ENCODE measurements at regions not wholly inside any gene's neighbourhood (a gene's known extent, or its start where the extent isn't known, plus 50 kb on each side); places are given as distances from the start of the nearest gene placed in this dataset.

DNA sequence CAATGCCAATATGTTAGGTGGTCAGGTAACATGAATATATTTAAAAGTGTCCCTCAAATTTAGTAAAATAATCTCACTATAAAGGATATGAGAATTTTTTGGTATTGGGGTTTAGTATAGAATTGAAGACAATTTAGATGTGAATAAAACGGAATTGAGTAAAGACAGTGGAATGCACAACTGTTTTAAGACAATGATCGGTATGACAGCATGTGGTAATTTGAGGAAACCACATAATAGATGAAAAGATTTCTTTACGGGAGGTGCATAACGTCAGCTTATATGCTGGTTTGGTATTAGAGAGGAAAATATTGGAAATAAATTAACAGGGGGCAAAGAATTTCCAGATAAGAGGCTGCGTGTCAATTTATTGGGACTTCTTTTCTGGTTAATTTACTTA is 1043.2 kb downstream of the CDH18 start:
- H3K36me3 Mint-ChIP-seq (ENCODE audit: insufficient read depth in 2 of 2), result no peaks in the 10 kb centered on the region
- H3K4me1 Mint-ChIP-seq (ENCODE audit: low read depth), result no peaks in the 10 kb centered on the region
- H3K9me3 Mint-ChIP-seq, result peaks cover 2 to 4% of the 10 kb centered on the region in 2 donors
- H3K27ac Mint-ChIP-seq, result no peak overlapping the region
- ATAC-seq (replicated peaks in 1 of 2) (no peak), DNase-seq (no peak)
- H3K4me3 Mint-ChIP-seq, result no peak overlapping the region
- H3K27me3 Mint-ChIP-seq (ENCODE audit: low read depth), result no peaks in the 10 kb centered on the region

DNA sequence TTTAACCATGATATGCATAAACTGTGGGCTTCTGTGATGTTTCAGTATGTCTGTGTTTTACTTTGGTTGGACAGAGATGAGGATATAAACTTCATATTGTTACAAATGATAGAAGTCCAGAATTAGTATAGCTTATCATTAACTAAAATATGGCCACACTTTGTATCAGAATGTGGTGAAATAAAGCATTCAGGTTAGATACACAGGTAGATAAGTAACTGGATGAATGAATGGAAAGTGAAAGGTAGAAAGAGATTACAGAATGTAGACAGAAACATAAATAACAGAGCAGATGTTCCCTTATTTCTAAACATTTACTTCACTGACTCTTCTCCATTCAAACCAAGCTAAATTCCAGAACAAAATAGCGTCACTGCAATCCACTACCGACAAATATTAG is 1033.8 kb downstream of the CDH18 start:
- Mint-ChIP-seq H3K4me3 (no peak overlapping the region), H3K27me3 (ENCODE audit: low read depth) (no peaks in the 10 kb centered on the region), H3K36me3 (ENCODE audit: insufficient read depth in 2 of 2) (no peaks in the 10 kb centered on the region), H3K4me1 (ENCODE audit: low read depth) (no peaks in the 10 kb centered on the region), H3K27ac (no peak overlapping the region), H3K9me3 (peaks cover 3 to 7% of the 10 kb centered on the region in 2 donors)
- DNase-seq, result no peak
- ATAC-seq (replicated peaks in 1 of 2), result no peak

DNA sequence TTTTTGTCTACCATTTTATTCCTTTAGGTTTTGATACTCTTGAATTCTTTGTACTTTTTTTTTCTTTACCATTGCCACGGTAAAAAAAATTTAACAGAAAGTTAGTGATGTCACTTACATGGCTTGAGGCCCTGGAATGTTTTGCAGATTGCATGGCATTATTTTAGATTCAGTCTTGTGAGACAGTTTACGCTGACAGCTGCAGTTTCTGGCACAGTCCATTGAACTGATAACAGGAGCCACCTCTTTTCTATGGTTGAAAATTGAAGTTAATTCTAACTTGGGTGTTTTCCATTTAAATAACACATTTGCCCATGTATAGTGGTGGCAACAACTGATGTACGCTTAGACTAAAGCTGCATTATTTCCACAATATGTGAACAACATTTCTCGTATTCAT is 1028.5 kb downstream of the CDH18 start:
- no peak for DNase-seq
- no peak overlapping the region for H3K4me3 Mint-ChIP-seq

DNA sequence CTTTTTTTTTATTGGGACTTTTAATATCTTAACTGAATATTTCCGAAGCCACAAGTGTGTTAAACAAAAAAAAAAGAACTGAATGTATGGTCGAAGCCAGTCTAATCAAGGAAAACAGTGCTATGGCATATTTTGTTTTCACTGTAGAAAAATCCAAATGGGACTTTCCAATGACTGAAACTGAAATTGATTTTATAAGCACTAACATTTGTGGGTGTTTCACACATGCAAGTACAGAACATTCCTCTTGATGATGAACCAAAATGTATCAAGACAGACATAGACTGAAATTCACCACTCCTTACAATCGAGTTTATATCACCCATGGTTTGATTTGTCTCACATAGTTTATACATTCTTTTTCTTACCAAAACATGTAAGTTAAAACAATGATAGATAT is 1026.8 kb downstream of the CDH18 start:
- Mint-ChIP-seq H3K36me3 (ENCODE audit: insufficient read depth in 2 of 2) (no peaks in the 10 kb centered on the region), H3K27me3 (ENCODE audit: low read depth) (no peaks in the 10 kb centered on the region), H3K9me3 (peaks cover 3 to 4% of the 10 kb centered on the region in 2 donors), H3K27ac (no peak overlapping the region), H3K4me3 (no peak overlapping the region), H3K4me1 (ENCODE audit: low read depth) (no peaks in the 10 kb centered on the region)
- DNase-seq (no peak), ATAC-seq (replicated peaks in 1 of 2) (no peak)

More for the DNA sequence above, 1028.5 kb downstream of the CDH18 start:
- ATAC-seq (replicated peaks in 1 of 2), result no peak
- Mint-ChIP-seq H3K27ac (no peak overlapping the region), H3K27me3 (ENCODE audit: low read depth) (no peaks in the 10 kb centered on the region), H3K4me1 (ENCODE audit: low read depth) (no peaks in the 10 kb centered on the region), H3K9me3 (peaks cover 0 to 4% of the 10 kb centered on the region in 2 donors), H3K36me3 (ENCODE audit: insufficient read depth in 2 of 2) (no peaks in the 10 kb centered on the region)

DNA sequence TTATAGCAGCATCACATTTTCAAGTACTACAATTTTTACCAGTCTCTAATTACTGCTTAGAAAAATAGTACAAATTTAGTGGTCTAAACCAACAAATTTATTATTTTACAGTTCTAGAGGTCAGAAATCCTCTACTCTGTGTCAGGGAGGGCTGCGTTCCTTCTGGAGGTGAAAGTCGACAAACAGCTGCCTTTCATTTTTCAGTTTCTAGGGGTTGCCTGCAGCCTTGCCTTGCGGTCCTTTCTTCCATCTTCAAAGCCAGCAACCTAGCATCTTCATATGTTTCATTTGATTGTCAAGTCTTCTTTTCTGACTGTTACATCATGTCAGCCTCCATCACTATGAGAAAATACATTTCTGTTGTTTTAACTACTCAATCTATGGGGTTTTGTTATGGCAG is 1022.1 kb downstream of the CDH18 start:
- DNase-seq (no peak), ATAC-seq (replicated peaks in 1 of 2) (no peak)
- Mint-ChIP-seq H3K27ac (no peak overlapping the region), H3K4me3 (no peak overlapping the region), H3K27me3 (ENCODE audit: low read depth) (no peaks in the 10 kb centered on the region), H3K36me3 (ENCODE audit: insufficient read depth in 2 of 2) (no peaks in the 10 kb centered on the region), H3K4me1 (ENCODE audit: low read depth) (no peaks in the 10 kb centered on the region), H3K9me3 (peaks cover 1 to 4% of the 10 kb centered on the region in 2 donors)

DNA sequence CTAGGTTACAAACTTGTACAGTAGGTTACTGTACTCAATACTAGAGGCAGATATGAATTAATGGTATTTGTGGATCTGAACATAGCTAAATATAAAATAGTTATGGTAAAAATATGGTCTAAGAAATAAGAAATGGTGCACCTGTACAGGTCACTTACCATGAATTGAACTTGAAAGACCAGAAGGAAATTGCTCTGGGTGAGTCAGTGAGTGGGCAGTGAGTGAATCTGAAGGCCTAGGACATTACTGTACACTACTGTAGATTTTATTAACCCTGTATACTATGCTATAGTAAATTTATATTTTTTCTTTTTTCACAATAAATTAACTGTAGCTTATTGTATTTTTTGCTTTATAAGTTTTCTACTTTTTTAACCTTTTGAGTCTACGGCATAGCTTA is 1020.4 kb downstream of the CDH18 start:
- no peak overlapping the region for H3K4me3 Mint-ChIP-seq
- H3K9me3 Mint-ChIP-seq, result peaks cover 1 to 4% of the 10 kb centered on the region in 2 donors
- H3K36me3 Mint-ChIP-seq (ENCODE audit: insufficient read depth in 2 of 2), result no peaks in the 10 kb centered on the region
- ATAC-seq (replicated peaks in 1 of 2) (no peak), DNase-seq (no peak)
- no peaks in the 10 kb centered on the region for H3K4me1 Mint-ChIP-seq (ENCODE audit: low read depth)
- no peaks in the 10 kb centered on the region for H3K27me3 Mint-ChIP-seq (ENCODE audit: low read depth)
- no peak overlapping the region for H3K27ac Mint-ChIP-seq

DNA sequence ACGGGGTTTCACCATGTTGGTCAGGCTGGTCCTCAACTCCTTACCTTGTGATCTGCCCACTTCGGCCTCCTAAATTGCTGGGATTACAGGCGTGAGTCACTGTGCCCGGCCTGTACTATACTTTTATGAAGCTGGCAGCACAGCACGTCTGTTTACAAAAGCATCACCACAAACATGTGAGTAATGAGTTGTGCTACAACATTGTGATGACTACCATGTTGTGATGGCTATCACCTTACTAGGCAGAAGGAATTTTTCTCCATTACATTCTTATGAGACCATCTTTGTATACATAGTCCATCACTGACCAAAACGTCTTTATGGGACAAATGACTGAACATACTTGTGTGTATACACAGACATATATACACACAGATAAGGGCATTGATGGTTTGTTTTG is 1019.0 kb downstream of the CDH18 start:
- Mint-ChIP-seq H3K4me1 (ENCODE audit: low read depth) (no peaks in the 10 kb centered on the region), H3K27me3 (ENCODE audit: low read depth) (no peaks in the 10 kb centered on the region), H3K27ac (no peak overlapping the region), H3K4me3 (no peak overlapping the region), H3K9me3 (peaks cover 0 to 4% of the 10 kb centered on the region in 2 donors), H3K36me3 (ENCODE audit: insufficient read depth in 2 of 2) (no peaks in the 10 kb centered on the region)
- DNase-seq, result no peak
- no peak for ATAC-seq (replicated peaks in 1 of 2)

DNA sequence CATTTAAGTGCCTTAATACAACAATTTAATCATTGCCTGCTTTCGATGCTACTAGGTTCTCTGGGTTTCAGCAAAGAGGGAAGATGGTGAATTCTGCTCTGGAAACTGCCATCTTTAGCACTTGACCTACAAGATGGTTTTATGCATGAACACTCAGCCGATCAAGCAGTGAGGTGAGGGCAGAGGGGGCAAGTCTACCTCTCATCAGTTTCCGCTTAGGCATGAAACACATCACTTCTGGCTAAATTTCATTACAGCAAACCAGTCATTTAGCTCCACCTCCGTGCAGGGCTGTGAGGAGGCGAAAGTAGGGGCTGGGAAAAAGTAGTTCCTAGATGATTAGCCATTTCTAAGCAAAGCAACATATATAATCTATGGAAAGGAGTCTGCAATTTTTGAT is 1018.0 kb downstream of the CDH18 start:
- no peaks in the 10 kb centered on the region for H3K36me3 Mint-ChIP-seq (ENCODE audit: insufficient read depth in 2 of 2)
- no peak overlapping the region for H3K4me3 Mint-ChIP-seq
- no peaks in the 10 kb centered on the region for H3K4me1 Mint-ChIP-seq (ENCODE audit: low read depth)
- DNase-seq (no peak), ATAC-seq (replicated peaks in 1 of 2) (no peak)
- H3K9me3 Mint-ChIP-seq, result peaks cover 0 to 4% of the 10 kb centered on the region in 2 donors
- H3K27ac Mint-ChIP-seq, result no peak overlapping the region
- no peaks in the 10 kb centered on the region for H3K27me3 Mint-ChIP-seq (ENCODE audit: low read depth)

DNA sequence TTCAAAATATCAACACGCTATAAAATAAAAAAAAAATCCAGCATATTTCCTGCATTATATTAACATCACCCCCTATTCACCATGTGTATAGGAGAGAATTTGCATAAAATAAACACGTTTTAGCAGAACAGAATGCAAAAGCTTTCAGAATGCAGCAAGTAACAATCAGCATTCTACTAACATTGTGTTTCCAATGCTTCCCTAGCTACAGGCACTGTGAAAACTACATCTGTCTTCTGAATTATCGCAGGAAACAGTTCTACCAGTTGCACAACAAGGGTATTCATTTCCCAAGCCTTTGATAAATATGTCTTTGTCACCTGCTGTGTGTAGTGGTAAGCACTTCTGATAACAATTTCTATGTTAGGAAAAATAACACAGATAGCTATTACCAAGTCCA is 1015.8 kb downstream of the CDH18 start:
- ATAC-seq (replicated peaks in 1 of 2), result no peak
- Mint-ChIP-seq H3K27ac (no peak overlapping the region), H3K36me3 (ENCODE audit: insufficient read depth in 2 of 2) (no peaks in the 10 kb centered on the region), H3K27me3 (ENCODE audit: low read depth) (no peaks in the 10 kb centered on the region), H3K9me3 (no peaks in the 10 kb centered on the region), H3K4me1 (ENCODE audit: low read depth) (no peaks in the 10 kb centered on the region), H3K4me3 (no peak overlapping the region)
- DNase-seq, result no peak

DNA sequence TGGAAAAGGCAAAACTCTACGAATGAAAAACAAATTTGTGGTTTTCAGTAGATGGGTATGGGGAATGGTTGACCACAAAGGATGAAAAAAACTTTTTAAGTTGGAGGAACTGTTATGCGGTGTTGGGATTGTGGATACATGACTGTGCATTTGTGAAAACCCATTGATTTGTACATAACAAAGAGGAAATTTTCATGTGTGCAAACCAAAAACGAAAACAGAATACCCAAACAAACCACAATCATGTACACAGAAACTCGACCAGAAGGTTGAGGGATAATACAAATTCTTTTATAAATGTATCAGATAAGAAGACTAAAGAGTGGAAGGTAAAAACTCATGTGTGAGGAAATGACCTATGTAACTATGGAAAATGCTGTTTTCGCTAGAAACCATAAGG is 1012.4 kb downstream of the CDH18 start:
- Mint-ChIP-seq H3K4me1 (ENCODE audit: low read depth) (no peaks in the 10 kb centered on the region), H3K36me3 (ENCODE audit: insufficient read depth in 2 of 2) (no peaks in the 10 kb centered on the region), H3K27ac (no peak overlapping the region), H3K9me3 (peaks cover 0 to 3% of the 10 kb centered on the region in 2 donors), H3K27me3 (ENCODE audit: low read depth) (no peaks in the 10 kb centered on the region), H3K4me3 (no peak overlapping the region)
- ATAC-seq (replicated peaks in 1 of 2) (no peak), DNase-seq (no peak)

DNA sequence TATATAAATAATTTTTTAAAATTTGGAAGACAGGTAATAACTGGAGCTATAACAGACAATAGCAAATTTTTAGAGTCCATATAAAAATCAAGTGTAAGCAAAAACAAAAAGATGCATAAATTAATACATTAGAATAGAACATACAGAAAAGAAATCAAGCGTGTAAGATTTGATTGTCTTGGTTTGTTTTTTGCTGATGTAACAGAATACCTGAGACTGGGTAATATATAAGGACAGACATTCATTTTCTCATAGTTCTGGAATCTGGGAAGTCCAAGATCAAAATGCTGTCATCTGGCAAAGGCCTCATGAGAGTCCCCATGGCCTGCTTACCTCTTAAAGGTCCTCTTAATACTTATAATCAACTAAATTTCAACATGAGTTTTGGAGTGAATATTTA is 1010.1 kb downstream of the CDH18 start:
- no peaks in the 10 kb centered on the region for H3K27me3 Mint-ChIP-seq (ENCODE audit: low read depth)
- H3K27ac Mint-ChIP-seq, result no peak overlapping the region
- DNase-seq (no peak), ATAC-seq (replicated peaks in 1 of 2) (no peak)
- no peak overlapping the region for H3K4me3 Mint-ChIP-seq
- H3K4me1 Mint-ChIP-seq (ENCODE audit: low read depth), result no peaks in the 10 kb centered on the region
- H3K36me3 Mint-ChIP-seq (ENCODE audit: insufficient read depth in 2 of 2), result no peaks in the 10 kb centered on the region
- H3K9me3 Mint-ChIP-seq, result peaks cover 0 to 4% of the 10 kb centered on the region in 2 donors

DNA sequence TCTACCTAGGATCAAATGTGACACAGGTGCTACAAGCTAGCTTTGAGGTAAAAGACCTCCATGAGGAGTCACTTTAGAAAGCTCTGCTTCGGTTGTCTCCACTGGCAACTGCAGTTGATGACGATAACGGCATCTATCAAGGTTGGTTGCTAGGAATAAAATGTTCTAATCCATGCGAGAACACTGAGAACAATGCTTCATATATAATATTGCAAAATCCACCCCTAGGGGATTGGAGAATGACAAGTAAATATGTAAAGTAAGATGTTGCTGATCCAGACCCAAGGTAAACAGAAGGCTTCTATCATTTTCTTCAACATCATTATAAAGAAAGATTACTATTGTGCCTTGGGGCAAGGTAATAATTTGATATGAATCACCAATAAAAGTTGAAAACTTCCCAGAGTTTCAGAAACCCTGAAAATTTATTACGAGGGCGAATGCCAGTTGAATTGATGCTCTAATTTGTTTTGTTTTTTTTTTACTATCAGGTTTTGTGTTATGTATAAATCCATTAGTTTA is 1003.4 kb downstream of the CDH18 start:
- no peak overlapping the region for H3K27ac Mint-ChIP-seq
- H3K36me3 Mint-ChIP-seq (ENCODE audit: insufficient read depth in 2 of 2), result no peaks in the 10 kb centered on the region
- no peak overlapping the region for H3K4me3 Mint-ChIP-seq
- no peak for ATAC-seq (replicated peaks in 1 of 2)
- no peaks in the 10 kb centered on the region for H3K27me3 Mint-ChIP-seq (ENCODE audit: low read depth)
- H3K4me1 Mint-ChIP-seq (ENCODE audit: low read depth), result no peaks in the 10 kb centered on the region
- DNase-seq, result no peak
- H3K9me3 Mint-ChIP-seq, result peaks cover 5 to 6% of the 10 kb centered on the region in 2 donors

DNA sequence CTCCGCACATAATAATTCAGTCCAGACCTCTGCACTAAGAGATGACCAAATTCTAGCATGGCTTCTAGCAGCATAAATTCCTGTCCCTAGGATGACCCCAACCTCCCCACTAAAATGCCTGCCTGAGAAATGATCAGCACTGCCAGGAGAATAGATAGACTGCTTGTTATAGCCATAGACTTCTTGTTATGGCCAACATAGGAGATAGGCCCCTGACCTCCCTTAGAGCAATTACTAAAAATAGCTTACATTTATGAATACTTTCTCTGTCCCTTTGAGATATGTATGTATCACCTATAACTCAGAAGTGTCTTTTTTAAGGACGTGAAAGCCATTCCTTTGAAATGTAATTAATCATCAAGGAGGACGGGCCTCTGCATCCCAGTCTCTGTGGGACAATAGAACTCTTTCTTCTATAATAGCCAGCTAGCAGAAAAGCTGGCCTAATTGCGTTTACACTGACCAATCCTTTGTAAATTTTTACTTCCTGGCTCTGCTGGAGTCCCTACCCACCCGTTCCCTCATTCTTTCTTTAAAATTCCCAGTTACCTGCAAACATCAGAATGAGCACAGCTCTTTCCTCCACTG is 1002.7 kb downstream of the CDH18 start:
- no peak overlapping the region for H3K4me3 Mint-ChIP-seq
- no peak for DNase-seq

DNA sequence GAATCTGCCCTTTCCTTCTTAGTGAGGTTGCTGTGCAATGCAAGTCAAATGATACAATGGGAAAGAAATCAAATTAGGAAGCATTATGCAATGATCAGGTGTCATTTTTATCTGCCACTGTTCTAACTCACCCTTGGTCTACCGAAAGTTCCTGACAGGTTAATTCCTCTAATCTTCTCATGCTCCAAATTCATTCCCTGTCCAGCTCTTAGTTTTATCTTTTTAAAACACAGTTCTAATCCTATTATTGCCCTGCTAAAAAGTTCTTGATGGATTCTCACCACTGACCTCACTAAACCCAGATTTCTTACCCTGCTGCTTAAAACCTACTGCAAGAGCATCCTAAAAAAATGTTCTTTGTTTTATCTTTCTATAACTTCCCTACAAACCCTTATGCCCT is 1000.9 kb downstream of the CDH18 start:
- H3K9me3 Mint-ChIP-seq, result peaks cover 6 to 7% of the 10 kb centered on the region in 2 donors
- H3K4me3 Mint-ChIP-seq, result no peak overlapping the region
- ATAC-seq (replicated peaks in 1 of 2) (no peak), DNase-seq (no peak)
- no peaks in the 10 kb centered on the region for H3K27me3 Mint-ChIP-seq (ENCODE audit: low read depth)
- H3K27ac Mint-ChIP-seq, result no peak overlapping the region
- H3K36me3 Mint-ChIP-seq (ENCODE audit: insufficient read depth in 2 of 2), result no peaks in the 10 kb centered on the region
- H3K4me1 Mint-ChIP-seq (ENCODE audit: low read depth), result no peaks in the 10 kb centered on the region

More for the DNA sequence above, 1002.7 kb downstream of the CDH18 start:
- no peak overlapping the region for H3K27ac Mint-ChIP-seq
- H3K4me1 Mint-ChIP-seq (ENCODE audit: low read depth), result no peaks in the 10 kb centered on the region
- H3K36me3 Mint-ChIP-seq (ENCODE audit: insufficient read depth in 2 of 2), result no peaks in the 10 kb centered on the region
- ATAC-seq (replicated peaks in 1 of 2), result no peak
- no peaks in the 10 kb centered on the region for H3K27me3 Mint-ChIP-seq (ENCODE audit: low read depth)
- peaks cover 4 to 6% of the 10 kb centered on the region in 2 donors for H3K9me3 Mint-ChIP-seq

Measured in activated T-cell treated with anti-CD3 and anti-CD28 coated beads, Interleukin-2, amount 50 U/mL, for 72 hours (primary cell).